ENCODE measurements at regions not wholly inside any gene's neighbourhood (a gene's known extent, or its start where the extent isn't known, plus 50 kb on each side); places are given as distances from the start of the nearest gene placed in this dataset.

DNA sequence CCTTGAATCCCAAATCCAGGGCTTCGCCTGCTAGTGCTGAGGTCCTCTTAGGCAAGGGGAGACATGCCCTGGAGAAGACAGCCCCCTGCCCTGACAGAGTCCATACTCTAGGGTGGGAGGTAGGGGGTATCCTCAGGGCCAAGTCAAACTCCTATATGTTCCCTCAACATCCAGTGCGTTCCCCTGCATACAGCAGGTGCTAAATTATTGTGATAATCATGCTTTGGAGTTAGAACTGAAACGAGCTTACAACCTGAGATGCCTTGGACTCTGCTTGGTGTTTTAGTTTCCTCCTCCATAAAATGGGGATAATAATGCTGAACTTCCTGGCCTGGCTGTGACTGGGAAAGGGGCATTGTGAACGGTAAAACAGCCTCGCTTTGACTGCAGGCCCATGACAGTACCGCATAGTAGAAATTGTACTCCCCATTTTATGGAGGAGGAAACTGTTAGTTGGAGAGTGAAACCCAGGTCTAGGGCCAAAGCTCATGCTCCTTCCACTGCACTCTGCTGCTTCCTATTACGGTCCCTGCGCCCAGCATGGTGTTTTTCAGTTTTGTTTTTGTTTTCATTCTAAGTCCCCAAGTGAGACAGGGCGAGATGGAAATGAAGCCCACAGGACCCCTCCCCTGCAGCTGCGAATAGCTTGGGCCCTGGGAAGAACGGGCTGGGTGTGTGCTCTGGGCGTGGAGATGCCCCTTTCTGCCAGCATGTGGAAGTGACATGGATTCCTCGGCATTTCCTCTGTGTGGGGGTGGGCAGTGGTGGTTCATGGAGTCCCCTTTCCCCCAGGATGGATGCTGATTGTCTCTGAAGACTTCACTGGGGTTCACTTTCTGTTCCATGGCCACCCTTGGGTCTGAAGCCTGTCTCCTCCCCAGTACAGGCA, 162.5 kb downstream of the VEGFA start:
- CTCF ChIA-PET (ENCODE audit: low intra/inter-chr PET ratio): no interaction called here
- Histone ChIP-seq H3K9me1 (ENCODE audit: control insufficient read depth, insufficient read depth, low read length) (no peaks in the 10 kb centered on the region), H3K27ac (ENCODE audit: extremely low read depth, low read depth, low read length) (no peak overlapping the region)

More for the DNA sequence above, 162.5 kb downstream of the VEGFA start:
- H3K79me2 ChIP-seq (ENCODE audit: control insufficient read depth, insufficient read depth, low read length): no peaks in the 10 kb centered on the region
- DNase-seq (ENCODE audit: extremely low read depth in 1 of 4, low spot score in 3 of 4) (no peak), FAIRE-seq (no peak), ATAC-seq (no peak)
- H3K9me3 ChIP-seq (replicated peaks; ENCODE audit: control insufficient read depth, insufficient read depth, low read depth, low read length): no peaks in the 10 kb centered on the region
- 83% methylated on average over 13 of the region's 13 CpGs for WGBS (ENCODE audit: insufficient coverage, low coverage, missing lambda C conversion rate)
- H3K4me1 ChIP-seq (replicated peaks in 1 of 2; ENCODE audit: control insufficient read depth in 2 of 2, insufficient read depth in 2 of 2, low read length in 2 of 2): peaks cover 36 to 41% of the 10 kb centered on the region in 2 experiments
- no TSS peak for BruUV-seq (replicated peaks)
- POLR2A ChIA-PET: interaction anchor here (0.5 to 1.3 kb wide), 6 partner anchors 9 to 313 kb away, joined by 3 read pairs; no protein-coding TSS in a partner anchor
- in situ Hi-C loops (cut with MboI) (no loop called here), intact Hi-C loops (cut with micrococcal nuclease) (no loop called here)
- no peaks in the 10 kb centered on the region for H4K20me1 ChIP-seq (replicated peaks; ENCODE audit: control insufficient read depth, insufficient read depth, low read length)
- no peak overlapping the region for H3K4me2 ChIP-seq (ENCODE audit: insufficient read depth, low read length)
- peak; percentile 94 for TF ChIP-seq ZKSCAN8 (CRISPR knock-in tag; IDR thresholded peaks at IDR 0.05)
- peak; percentile 23 for TF ChIP-seq RBM25 (IDR thresholded peaks at IDR 0.05; ENCODE audit: low read depth, low read length, severe bottlenecking)
- TF ChIP-seq, protein P1, sequence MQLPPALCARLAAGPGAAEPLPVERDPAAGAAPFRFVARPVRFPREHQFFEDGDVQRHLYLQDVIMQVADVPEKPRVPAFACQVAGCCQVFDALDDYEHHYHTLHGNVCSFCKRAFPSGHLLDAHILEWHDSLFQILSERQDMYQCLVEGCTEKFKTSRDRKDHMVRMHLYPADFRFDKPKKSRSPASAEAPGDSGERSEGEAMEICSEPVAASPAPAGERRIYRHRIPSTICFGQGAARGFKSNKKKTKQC (CRISPR knock-in tag; IDR thresholded peaks at IDR 0.05): peak; percentile 23; the same call in 1 of the 2 replicates
- TF ChIP-seq SPI1 (IDR thresholded peaks at IDR 0.05; ENCODE audit: borderline replicate concordance, low read depth, low read length): no peak
- TF ChIP-seq, protein P2, sequence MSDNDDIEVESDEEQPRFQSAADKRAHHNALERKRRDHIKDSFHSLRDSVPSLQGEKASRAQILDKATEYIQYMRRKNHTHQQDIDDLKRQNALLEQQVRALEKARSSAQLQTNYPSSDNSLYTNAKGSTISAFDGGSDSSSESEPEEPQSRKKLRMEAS (CRISPR knock-in tag; IDR thresholded peaks at IDR 0.05): 0 out of 2 replicates have a peak, but pooled peaks have one; percentile 14
- no peaks in the 10 kb centered on the region for H3K27me3 ChIP-seq (ENCODE audit: control insufficient read depth in 2 of 2, insufficient read depth in 2 of 2, low read length in 2 of 2)
- H2AFZ ChIP-seq (ENCODE audit: low read depth, low read length): peak overlapping the region; percentile 52; the same call in 1 of the 2 replicates
- H3K4me3 ChIP-seq: no peak overlapping the region
- no peaks in the 10 kb centered on the region for H3K36me3 ChIP-seq (ENCODE audit: control insufficient read depth, insufficient read depth, low read length)
- H3K9ac ChIP-seq (ENCODE audit: insufficient read depth in 1 of 2, low read depth in 2 of 2, low read length in 2 of 2): peak overlapping the region in 1 of 2 experiments; percentile 73; a peak in 2 of 4 replicates

Data from K562 (cell line).